PFSK-1 (cell line): ENCODE measurements at regions not wholly inside any gene's neighbourhood (a gene's known extent, or its start where the extent isn't known, plus 50 kb on each side); places are given as distances from the start of the nearest gene placed in this dataset.

Experiments used
- FOXP2 ChIP-seq: optimal IDR thresholded peaks from 2 replicates; pipeline ENCODE3; 2011; ENCODE audit warnings: borderline replicate concordance, control low read depth, inconsistent platforms; ENCODE audit not compliant: insufficient read depth; ENCODE audit errors: extremely low read length, extremely low read depth
- POLR2AphosphoS5 ChIP-seq: IDR thresholded peaks from 2 replicates; pipeline ENCODE4 v1.6.1; 2012; ENCODE audit warnings: low read depth, mild to moderate bottlenecking, control low read depth, low read length, moderate library complexity
- SIN3A ChIP-seq: IDR thresholded peaks from 2 replicates; pipeline ENCODE4 v1.6.1; 2012; ENCODE audit warnings: mild to moderate bottlenecking, low read length, moderate library complexity, borderline replicate concordance; ENCODE audit not compliant: insufficient read depth
- TAF1 ChIP-seq: IDR thresholded peaks from 2 replicates; pipeline ENCODE4 v1.6.1; 2012; ENCODE audit warnings: low read length, control low read depth, borderline replicate concordance; ENCODE audit not compliant: insufficient read depth
- TF ChIP-seq, protein P1 (sequence below), 2 experiments: IDR thresholded peaks; 2 replicates each; pipeline versions ENCODE4 v1.6.1 to v1.8.0; 2011 to 2012; ENCODE audit warnings: low read depth in 2 of 2, low read length in 2 of 2, control low read depth in 1 of 2, inconsistent platforms in 1 of 2, mild to moderate bottlenecking in 1 of 2, moderate library complexity in 1 of 2; ENCODE audit not compliant: insufficient read depth in 1 of 2

DNA sequence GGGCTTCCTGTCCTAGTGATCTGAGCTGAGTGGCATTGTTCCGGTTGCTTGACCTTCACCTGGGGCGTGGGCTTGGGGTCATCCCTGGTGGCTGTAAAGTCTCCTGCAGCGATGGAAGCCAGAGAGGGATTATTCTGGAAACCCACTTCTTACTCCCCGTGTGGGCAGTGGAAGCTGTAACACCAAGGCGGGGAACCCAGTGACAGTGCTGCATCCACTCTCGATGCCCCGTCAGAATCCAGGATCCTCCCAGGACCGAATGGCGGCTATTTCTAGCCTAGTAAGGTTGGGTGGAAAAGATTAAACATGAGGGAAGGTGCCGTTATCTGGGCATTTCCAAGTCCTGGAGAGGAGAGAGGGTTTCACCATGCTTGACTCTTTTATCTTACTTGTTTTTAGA lies 280.6 kb downstream of the ZNF536 start:
- TF ChIP-seq TAF1 (no peak), POLR2AphosphoS5 (no peak), SIN3A (no peak), FOXP2 (no peak)
- TF ChIP-seq, protein P1, sequence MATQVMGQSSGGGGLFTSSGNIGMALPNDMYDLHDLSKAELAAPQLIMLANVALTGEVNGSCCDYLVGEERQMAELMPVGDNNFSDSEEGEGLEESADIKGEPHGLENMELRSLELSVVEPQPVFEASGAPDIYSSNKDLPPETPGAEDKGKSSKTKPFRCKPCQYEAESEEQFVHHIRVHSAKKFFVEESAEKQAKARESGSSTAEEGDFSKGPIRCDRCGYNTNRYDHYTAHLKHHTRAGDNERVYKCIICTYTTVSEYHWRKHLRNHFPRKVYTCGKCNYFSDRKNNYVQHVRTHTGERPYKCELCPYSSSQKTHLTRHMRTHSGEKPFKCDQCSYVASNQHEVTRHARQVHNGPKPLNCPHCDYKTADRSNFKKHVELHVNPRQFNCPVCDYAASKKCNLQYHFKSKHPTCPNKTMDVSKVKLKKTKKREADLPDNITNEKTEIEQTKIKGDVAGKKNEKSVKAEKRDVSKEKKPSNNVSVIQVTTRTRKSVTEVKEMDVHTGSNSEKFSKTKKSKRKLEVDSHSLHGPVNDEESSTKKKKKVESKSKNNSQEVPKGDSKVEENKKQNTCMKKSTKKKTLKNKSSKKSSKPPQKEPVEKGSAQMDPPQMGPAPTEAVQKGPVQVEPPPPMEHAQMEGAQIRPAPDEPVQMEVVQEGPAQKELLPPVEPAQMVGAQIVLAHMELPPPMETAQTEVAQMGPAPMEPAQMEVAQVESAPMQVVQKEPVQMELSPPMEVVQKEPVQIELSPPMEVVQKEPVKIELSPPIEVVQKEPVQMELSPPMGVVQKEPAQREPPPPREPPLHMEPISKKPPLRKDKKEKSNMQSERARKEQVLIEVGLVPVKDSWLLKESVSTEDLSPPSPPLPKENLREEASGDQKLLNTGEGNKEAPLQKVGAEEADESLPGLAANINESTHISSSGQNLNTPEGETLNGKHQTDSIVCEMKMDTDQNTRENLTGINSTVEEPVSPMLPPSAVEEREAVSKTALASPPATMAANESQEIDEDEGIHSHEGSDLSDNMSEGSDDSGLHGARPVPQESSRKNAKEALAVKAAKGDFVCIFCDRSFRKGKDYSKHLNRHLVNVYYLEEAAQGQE (IDR thresholded peaks at IDR 0.05; ENCODE audit: insufficient read depth in 1 of 2, low read depth in 2 of 2, low read length in 2 of 2): no peak
